SKM-1 treated with dmso at 0.1 percent for 144 hours (cell line): ENCODE measurements at regions not wholly inside any gene's neighbourhood (a gene's known extent, or its start where the extent isn't known, plus 50 kb on each side); places are given as distances from the start of the nearest gene placed in this dataset.
"Not testable (repeated sequence)": the region's sequence is repeated elsewhere in the genome, so short reads cannot be mapped to it uniquely, and the experiment has no call there.

ENCODE experiments used
- DNase-seq: peaks from one replicate; lab custom pipeline; 2025; ENCODE audit not compliant: unreplicated experiment; lab: John Stamatoyannopoulos, UW

GRCh38 chr21:16455978-16456377 is 726.2 kb downstream of the USP25 start:
- DNase-seq: no peak

DNA sequence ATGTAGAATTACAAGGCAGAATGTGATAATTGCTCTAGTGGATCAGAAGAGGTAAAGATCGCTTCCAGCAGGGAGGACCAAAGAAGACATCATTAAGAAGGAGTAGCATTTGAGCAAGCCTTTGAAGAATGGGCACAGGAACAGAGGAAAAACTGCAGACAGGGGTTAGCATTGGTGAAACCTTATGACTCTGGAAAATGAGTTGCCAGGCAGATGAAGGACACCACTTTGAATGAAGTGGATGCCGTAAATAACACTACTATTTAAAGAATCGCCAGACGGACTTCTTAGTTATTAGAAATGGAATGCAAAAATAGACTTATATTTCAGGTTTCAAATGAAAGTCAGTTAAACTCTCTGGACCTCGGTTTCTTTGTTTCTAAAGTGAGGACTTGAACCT is 727.7 kb downstream of the USP25 start:
- DNase-seq: no peak

GRCh38 chr21:16460936-16461335 is 731.2 kb downstream of the USP25 start:
- peak; percentile 25 for DNase-seq

DNA sequence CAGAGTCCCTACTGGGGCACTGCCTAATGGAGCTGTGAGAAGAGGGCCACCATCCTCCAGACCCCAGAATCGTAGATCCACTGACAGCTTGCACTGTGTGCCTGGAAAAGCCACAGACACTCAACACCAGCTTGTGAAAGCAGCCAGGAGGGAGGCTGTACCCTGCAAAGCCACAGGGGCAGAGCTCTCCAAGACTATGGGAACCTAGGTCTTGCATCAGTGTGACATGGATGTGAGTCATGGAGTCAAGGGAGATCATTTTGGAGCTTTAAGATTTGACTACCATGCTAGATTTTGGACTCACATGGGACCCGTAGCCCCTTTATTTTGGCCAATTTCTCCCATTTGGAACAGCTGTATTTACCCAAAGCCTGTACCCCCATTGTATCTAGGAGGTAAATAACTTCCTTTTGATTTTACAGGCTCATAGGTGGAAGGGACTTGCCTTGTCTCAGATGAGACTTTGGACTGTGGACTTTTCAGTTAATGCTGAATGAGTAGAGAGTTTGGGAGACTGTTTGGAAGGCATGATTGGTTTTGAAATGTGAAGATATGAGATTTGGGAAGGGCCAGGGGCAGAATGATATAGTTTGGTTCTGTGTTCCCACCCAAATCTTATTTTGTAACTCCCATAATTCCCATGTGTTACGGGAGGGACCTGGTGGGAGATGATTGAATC is 734.6 kb downstream of the USP25 start:
- DNase-seq: not testable (repeated sequence)

GRCh38 chr21:16468184-16468583 is 738.4 kb downstream of the USP25 start:
- no peak for DNase-seq

- DNase-seq: no peak
These were observed 744.2 kb downstream of the USP25 start for GRCh38 chr21:16473988-16474387.

DNA sequence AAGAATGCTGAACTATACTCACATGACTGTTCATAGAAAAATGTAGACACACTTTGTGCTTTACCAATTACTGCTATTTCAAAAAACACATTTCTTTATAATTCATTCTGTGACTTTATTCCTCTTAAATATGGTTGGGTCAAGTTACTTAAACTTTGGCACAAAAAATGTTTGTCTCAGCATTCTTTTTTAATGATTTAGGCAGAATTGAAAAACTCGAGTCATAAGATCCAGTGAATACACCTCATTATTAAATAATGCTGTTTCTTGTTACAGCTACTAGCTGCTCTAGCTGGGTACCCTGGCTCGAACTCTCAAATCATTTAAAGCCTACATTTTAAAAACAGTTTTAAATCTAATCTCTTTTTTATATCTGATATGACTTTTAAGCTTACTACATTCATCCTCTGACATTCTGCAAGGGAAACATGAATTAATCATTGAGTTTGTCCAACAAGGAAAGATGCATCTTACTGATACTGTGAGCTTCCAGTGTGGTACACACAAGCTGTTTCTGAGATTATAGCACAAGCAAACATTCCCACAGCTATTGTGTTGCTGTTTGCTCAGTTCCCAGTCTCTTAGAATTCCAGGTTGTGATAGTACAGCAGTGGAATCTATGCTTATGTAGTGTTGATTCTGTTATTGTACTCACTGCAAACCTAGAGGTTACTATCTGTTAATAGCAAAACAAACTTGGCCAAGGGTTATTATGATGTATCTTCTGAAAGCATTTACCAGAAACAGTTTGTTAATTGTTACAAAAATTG is 746.5 kb downstream of the USP25 start:
- DNase-seq: no peak

DNA sequence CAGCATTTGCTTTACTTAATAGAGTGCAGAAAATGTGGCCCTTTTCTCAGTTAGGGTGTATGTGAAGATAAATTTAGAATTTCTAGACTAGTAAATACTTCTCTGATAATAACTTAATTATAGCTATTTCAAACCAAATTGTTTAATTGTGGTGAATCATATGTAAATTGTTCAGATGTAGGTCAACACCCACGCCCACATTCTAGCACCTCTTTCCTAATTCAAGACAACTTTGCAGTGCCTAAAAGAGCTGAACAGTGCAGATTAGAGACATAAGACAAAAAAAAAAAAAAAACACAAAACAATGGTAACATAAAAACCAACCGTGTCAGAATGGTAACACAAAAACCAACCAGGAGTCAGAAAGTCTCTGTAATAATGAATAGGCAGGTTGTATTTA is 758.3 kb downstream of the USP25 start:
- no peak for DNase-seq

GRCh38 chr21:16492356-16492755 is 762.6 kb downstream of the USP25 start:
- DNase-seq: no peak

- no peak for DNase-seq
These were observed 763.1 kb downstream of the USP25 start for GRCh38 chr21:16492892-16493291.

- DNase-seq: no peak
These were observed 766.8 kb downstream of the USP25 start for GRCh38 chr21:16496609-16497008.

DNA sequence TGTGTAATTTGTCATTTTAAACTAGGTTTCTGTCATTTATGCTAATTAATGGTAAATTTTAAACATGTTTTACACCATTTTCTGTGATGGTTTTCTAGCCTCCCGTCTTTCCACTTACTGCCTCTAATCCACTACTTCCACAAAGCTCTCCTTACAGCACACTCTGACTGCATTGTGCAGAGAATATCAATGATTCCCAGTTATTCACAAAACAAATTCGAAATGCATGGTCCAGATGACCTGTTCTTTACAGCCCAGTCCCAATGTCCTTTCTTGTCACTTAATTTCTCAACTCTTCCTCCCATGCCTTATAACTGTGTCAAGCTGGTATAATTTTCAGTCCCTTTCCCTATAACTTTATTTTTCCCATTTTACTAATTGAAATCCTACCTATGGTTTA is 770.5 kb downstream of the USP25 start:
- DNase-seq: no peak

DNA sequence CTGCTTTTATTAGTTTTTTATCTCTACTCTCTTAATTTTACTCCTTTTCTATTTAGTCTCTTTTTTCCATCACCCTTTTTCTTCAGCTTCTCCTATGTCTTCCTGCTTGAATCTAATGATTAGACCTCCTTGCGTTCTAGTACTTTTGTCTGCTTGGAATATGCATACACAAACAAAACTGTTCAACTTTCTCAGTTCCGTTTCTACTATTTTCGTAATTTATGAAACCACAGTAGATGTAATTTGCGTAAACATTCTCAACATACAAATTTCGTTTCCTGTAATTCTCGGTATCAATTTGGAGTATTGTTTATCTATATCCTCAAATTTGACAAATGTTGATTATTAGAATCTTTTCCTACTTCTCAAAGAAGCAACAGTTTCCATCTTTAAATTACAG is 772.5 kb downstream of the USP25 start:
- DNase-seq: no peak

DNA sequence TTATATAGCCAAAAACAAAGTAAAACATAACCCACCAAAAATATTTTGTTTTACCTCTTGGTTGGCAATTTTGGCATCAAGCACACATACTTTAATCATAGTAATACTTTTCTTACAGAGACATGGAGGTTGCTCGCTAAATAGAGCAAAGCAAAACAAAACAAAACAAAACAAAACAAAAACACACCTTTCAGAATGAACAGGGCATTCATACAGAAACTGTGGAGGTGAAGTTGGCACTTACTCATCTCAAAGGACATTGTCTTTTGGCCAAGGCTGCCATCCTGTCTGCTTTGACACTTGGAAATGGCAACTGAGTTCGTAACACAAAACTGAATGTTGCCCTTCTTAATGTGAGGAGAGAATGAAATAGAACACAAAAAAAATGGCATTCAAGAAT is 773.1 kb downstream of the USP25 start:
- DNase-seq: no peak

DNA sequence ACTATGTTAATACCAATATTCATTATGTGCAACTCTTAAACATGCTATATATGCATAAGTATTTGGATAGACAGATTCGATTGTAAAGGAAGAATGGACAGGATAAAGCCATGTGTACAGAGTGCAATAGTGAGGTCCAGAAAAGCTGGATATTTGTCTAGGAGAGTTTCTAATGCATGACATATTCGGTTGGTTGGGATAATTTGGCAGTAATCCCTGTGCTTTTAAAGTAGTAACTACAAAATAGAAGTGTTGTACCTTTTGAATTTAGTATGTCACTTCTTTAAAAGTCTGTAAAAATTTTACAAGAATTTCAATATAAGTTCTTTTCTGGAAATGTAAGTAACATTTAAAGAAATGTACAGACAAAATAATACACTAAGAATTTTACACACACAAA is 774.5 kb downstream of the USP25 start:
- DNase-seq: no peak

GRCh38 chr21:16504766-16505165 is 775.0 kb downstream of the USP25 start:
- no peak for DNase-seq

- no peak for DNase-seq
These were observed 779.7 kb downstream of the USP25 start for GRCh38 chr21:16509476-16509875.

DNA sequence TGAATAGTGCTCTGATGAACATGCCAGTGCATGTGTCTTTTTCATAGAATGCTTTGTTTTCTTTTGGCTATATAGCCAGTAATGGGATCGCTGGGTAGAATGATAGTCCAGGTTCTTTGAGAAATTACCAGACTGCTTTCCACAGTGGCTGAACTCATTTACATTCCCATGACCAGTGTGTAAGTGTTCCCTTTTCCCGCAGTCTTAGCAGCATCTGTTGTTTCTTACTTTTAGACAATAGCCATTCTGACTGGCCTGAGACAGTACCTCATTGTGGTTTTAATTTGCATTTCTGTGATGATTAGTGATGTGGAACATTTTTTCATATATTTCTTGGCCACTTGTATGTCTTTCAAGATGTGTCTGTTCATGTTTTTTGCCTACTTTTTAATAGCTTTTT is 784.5 kb downstream of the USP25 start:
- no peak for DNase-seq

DNA sequence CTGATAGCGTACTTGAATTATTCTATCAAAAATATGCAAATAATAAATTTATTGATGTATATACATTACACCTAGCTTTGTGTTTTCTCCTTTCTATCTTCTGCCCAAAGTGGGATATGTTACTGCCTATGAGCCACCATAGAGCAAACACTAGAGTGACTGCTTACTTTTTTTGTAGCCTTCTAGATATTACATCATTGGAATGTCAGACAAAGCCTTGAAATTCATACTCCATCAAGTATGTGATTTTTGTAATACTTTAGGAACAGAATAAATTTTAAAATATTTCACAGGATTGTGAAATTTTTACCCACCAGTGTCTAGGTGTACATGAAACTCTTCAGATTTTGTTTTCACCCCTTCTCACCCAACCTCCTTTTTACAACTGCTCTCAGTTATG is 787.6 kb downstream of the USP25 start:
- no peak for DNase-seq

- no peak for DNase-seq
These were observed 789.3 kb downstream of the USP25 start for GRCh38 chr21:16519036-16519435.

GRCh38 chr21:16519644-16520043 is 789.9 kb downstream of the USP25 start:
- no peak for DNase-seq

DNA sequence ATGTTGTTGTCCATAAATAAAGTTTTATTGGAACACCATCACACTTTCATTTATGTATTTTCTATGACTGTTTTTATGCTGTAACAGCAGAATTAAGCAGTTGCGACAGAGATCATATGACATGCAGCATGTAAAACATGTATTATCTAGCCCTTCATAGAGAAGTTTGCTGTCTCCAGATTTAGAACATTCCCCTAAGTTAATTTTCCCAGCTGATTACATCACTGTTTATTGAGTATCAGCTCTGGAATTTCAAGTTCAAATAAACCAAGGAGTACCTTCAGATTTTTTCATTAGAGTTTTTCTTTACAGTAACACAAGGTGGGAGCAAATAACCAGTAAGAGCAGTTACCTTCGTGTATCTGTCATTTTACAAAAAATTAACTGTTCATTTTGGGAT is 792.8 kb downstream of the USP25 start:
- no peak for DNase-seq

GRCh38 chr21:16530656-16531055 is 800.9 kb downstream of the USP25 start:
- no peak for DNase-seq
